ENCODE measurements at regions not wholly inside any gene's neighbourhood (a gene's known extent, or its start where the extent isn't known, plus 50 kb on each side); places are given as distances from the start of the nearest gene placed in this dataset.
"Not testable (repeated sequence)": the region's sequence is repeated elsewhere in the genome, so short reads cannot be mapped to it uniquely, and the experiment has no call there.

- TF ChIP-seq, protein P1, sequence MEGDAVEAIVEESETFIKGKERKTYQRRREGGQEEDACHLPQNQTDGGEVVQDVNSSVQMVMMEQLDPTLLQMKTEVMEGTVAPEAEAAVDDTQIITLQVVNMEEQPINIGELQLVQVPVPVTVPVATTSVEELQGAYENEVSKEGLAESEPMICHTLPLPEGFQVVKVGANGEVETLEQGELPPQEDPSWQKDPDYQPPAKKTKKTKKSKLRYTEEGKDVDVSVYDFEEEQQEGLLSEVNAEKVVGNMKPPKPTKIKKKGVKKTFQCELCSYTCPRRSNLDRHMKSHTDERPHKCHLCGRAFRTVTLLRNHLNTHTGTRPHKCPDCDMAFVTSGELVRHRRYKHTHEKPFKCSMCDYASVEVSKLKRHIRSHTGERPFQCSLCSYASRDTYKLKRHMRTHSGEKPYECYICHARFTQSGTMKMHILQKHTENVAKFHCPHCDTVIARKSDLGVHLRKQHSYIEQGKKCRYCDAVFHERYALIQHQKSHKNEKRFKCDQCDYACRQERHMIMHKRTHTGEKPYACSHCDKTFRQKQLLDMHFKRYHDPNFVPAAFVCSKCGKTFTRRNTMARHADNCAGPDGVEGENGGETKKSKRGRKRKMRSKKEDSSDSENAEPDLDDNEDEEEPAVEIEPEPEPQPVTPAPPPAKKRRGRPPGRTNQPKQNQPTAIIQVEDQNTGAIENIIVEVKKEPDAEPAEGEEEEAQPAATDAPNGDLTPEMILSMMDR (conservative IDR thresholded peaks at IDR 0.05; ENCODE audit: low read length) = not testable (repeated sequence)
- not testable (repeated sequence) for TF ChIP-seq EZH2phosphoT487 (IDR thresholded peaks at IDR 0.05; ENCODE audit: borderline replicate concordance)
Measured at GRCh38 chr4:75126870-75127269, 194.0 kb downstream of the PARM1 start.
